Heart left ventricle (tissue), 13 donors: ENCODE measurements at regions not wholly inside any gene's neighbourhood (a gene's known extent, or its start where the extent isn't known, plus 50 kb on each side); places are given as distances from the start of the nearest gene placed in this dataset.

Source experiments
- POLR2A ChIP-seq, 2 donors: fragments of 450-650 bp; IDR thresholded peaks; one replicate each; pipeline ENCODE4 v1.6.1; 2017; ENCODE audit warnings: antibody characterized with exemption in 2 of 2, mild to moderate bottlenecking in 2 of 2, moderate library complexity in 2 of 2
- TF ChIP-seq, protein P1 (sequence below), 12 donors: fragments of 200-600 bp; sonication (generic) in 4 of 12; IDR thresholded peaks; one replicate each; pipeline versions ENCODE4 v1.5.0 to v1.8.0; 2018 to 2022; ENCODE audit warnings: antibody characterized with exemption in 12 of 12, mild to moderate bottlenecking in 5 of 12
- donor health status: ischemic (EF 13 %, LVEDD 7.1; RV severe dilation, severe dysfunction).
- donor health status: DM: no; HTN: yes; CAD: no.
- donor health status: DM: no; HTN: no; CAD: no.
- donor health status: ischemic (EF 25% LVEDD 6.9; RV normal size, moderate dysfunction).
- donor health status: ischemic (EF 25% LVEDD 5.7; RV mildly dilated, moderate dysfunction).
- donor health status: ischemic (EF 35%, LVEDD 5.7; RV mildly dilated, moderate dysfunction).
- donor health status: nonischemic (EF 11% LVEDD 7.7; RV severe dilation, severe dysfunction).
- donor health status: DM: yes; HTN: yes; CAD: no.
- donor health status: PGD.
- donor health status: ischemic (EF 29% LVEDD 5.4; RV normal size, mild dysfunction).
- donor health status: nonischemic (EF 23%, LVEDD 6.1; RV moderate dilation, normal function).

DNA sequence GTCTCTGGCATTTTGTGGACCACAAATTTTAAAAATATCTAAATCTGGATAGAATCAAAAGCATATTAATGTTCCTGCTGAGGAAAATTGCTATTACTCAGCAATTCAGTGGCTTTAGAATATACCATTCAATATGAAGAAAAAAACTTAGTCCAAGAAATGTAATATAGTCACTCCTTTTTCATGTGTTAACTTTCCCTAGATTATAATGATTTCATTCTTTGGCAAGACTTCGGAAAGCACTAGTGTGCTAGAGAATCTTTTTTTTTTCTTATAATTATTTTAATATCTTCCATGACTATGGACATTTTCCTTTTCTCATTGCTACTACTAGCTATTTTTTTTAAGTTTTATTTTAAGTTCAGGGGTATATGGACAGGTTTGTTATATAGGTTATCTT, 102.4 kb upstream of the FAM174A start:
- TF ChIP-seq POLR2A (IDR thresholded peaks at IDR 0.05), result no peak
- TF ChIP-seq, protein P1, sequence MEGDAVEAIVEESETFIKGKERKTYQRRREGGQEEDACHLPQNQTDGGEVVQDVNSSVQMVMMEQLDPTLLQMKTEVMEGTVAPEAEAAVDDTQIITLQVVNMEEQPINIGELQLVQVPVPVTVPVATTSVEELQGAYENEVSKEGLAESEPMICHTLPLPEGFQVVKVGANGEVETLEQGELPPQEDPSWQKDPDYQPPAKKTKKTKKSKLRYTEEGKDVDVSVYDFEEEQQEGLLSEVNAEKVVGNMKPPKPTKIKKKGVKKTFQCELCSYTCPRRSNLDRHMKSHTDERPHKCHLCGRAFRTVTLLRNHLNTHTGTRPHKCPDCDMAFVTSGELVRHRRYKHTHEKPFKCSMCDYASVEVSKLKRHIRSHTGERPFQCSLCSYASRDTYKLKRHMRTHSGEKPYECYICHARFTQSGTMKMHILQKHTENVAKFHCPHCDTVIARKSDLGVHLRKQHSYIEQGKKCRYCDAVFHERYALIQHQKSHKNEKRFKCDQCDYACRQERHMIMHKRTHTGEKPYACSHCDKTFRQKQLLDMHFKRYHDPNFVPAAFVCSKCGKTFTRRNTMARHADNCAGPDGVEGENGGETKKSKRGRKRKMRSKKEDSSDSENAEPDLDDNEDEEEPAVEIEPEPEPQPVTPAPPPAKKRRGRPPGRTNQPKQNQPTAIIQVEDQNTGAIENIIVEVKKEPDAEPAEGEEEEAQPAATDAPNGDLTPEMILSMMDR (IDR thresholded peaks at IDR 0.05), result no peak
